Ovary (tissue), 7 donors: ENCODE measurements at regions not wholly inside any gene's neighbourhood (a gene's known extent, or its start where the extent isn't known, plus 50 kb on each side); places are given as distances from the start of the nearest gene placed in this dataset.

Source experiments
- DNase-seq, 5 donors: peaks; one replicate each; pipeline ENCODE4 v3.0.0-alpha.2; 2019 to 2020
- H3K27ac ChIP-seq, 2 donors: fragments of 200-600 bp; one replicate each; pipeline versions ENCODE4 v1.5.1 to v1.8.0; 2019 to 2022
- H3K27me3 ChIP-seq: fragments of 200-600 bp; one replicate; pipeline ENCODE4 v1.8.0; 2022
- H3K36me3 ChIP-seq: fragments of 200-600 bp; sonication (generic); one replicate; pipeline ENCODE4 v1.5.1; 2019
- H3K4me1 ChIP-seq: one replicate; pipeline ENCODE4 v1.8.1; 2013; ENCODE audit warnings: mild to moderate bottlenecking, moderate library complexity; ENCODE audit not compliant: insufficient read depth
- H3K4me3 ChIP-seq: fragments of 200-600 bp; sonication (generic); one replicate; pipeline ENCODE4 v1.5.1; 2017
- H3K9me3 ChIP-seq, 2 donors: fragments of 200-600 bp in 1 of 2; sonication (generic) in 1 of 2; one replicate each; pipeline versions ENCODE4 v1.5.1 to v1.8.1; 2013 to 2019; ENCODE audit warnings: mild to moderate bottlenecking in 1 of 2, moderate library complexity in 1 of 2
- EP300 ChIP-seq: sonication (generic); formaldehyde crosslinking; IDR thresholded peaks from one replicate; pipeline ENCODE4 v1.6.1; 2017; ENCODE audit warnings: antibody characterized with exemption
- POLR2A ChIP-seq: fragments of 450-650 bp; IDR thresholded peaks from one replicate; pipeline ENCODE4 v1.6.1; 2017; ENCODE audit warnings: antibody characterized with exemption, mild to moderate bottlenecking, moderate library complexity
- WGBS, 3 donors: extraction: QIAGEN DNeasy Blood & Tissue Kit in 1 of 3; methylation state at CpG; one replicate each; pipeline versions ENCODE4 v1.1.5 to v1.1.7; 2013 to 2017; 5-methylcytosine and 5-hydroxymethylcytosine counted together
- intact Hi-C, 4 donors: fragments of 100-400 bp; cut with DNase I; formaldehyde crosslinking; loops; one replicate each; pipeline versions ENCODE4 v1.11.0 to v1.15.1; 2022 to 2023
- TF ChIP-seq, protein P1 (sequence below), 3 donors: fragments of 450-650 bp in 2 of 3; fragments of 200-600 bp in 1 of 3; IDR thresholded peaks; one replicate each; pipeline versions ENCODE4 v1.5.1 to v1.8.0; 2016 to 2022; ENCODE audit warnings: antibody characterized with exemption in 3 of 3, mild to moderate bottlenecking in 1 of 3
- donor health status: DM: no; HTN: no; CAD: no; lungs with moderate emphysema.
- donor health status: DM: no; HTN: no; CAD: no.
- donor health status: Bipolar disorder and iron deficiency.
- donor health status: DM: no; HTN: no; CAD: no.
- donor health status: DM: yes; HTN: yes; CAD: no.

DNA sequence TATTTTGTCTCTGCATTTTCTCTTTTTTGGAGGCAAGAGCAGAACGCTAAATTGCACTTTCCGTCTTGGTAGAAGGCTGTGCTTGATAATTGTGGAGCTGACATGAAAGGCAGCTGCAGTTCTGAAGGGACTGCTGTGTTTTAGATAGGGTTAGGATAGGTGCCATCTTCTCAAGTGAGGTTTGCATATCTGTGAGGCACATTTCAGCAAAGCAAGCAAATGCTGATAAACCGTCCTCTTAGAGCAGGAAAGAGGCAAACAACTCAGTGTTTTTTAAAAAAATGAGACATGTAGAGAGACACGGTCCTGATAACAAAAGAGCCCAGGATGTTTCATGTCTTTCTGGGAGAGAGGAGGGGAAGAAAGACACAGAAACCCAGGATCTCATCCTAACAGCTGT, 217.7 kb downstream of the SOCS6 start:
- intact Hi-C loops: no loop called here
- TF ChIP-seq POLR2A (no peak), EP300 (no peak)
- TF ChIP-seq, protein P1, sequence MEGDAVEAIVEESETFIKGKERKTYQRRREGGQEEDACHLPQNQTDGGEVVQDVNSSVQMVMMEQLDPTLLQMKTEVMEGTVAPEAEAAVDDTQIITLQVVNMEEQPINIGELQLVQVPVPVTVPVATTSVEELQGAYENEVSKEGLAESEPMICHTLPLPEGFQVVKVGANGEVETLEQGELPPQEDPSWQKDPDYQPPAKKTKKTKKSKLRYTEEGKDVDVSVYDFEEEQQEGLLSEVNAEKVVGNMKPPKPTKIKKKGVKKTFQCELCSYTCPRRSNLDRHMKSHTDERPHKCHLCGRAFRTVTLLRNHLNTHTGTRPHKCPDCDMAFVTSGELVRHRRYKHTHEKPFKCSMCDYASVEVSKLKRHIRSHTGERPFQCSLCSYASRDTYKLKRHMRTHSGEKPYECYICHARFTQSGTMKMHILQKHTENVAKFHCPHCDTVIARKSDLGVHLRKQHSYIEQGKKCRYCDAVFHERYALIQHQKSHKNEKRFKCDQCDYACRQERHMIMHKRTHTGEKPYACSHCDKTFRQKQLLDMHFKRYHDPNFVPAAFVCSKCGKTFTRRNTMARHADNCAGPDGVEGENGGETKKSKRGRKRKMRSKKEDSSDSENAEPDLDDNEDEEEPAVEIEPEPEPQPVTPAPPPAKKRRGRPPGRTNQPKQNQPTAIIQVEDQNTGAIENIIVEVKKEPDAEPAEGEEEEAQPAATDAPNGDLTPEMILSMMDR (IDR thresholded peaks at IDR 0.05): no peak
- Histone ChIP-seq H3K4me1 (no peaks in the 10 kb centered on the region), H3K9me3 (no peaks in the 10 kb centered on the region), H3K4me3 (no peak overlapping the region), H3K36me3 (no peaks in the 10 kb centered on the region), H3K27ac (no peak overlapping the region), H3K27me3 (no peaks in the 10 kb centered on the region)
- 17 to 37% (median 21%) methylated on average over 4 of the region's 4 CpGs for WGBS, 3 donors
- DNase-seq: no peak

DNA sequence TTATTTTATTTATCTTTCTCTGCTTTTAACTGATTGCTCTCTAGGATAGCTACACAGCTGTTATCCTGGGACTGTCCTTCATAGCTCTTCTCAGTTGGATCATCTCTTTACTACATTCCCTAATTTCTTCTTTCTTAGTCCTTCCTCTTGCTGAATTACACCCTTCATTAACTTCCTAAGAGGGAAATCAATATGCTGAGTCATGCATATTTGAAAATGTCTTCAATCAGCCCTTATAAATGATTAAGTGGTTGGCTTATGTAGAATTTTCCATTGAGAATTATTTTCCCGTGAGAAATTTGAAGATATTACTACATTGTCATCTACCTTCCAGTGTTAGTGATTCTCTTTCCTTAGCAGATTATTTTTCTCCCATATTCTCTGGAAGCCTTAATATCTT, 214.2 kb downstream of the SOCS6 start:
- Histone ChIP-seq H3K27me3 (no peaks in the 10 kb centered on the region), H3K9me3 (no peaks in the 10 kb centered on the region), H3K36me3 (no peaks in the 10 kb centered on the region), H3K4me1 (no peaks in the 10 kb centered on the region), H3K27ac (no peak overlapping the region), H3K4me3 (no peak overlapping the region)
- no peak for DNase-seq
- TF ChIP-seq EP300: no peak
- TF ChIP-seq, protein P1 (IDR thresholded peaks at IDR 0.05): no peak
- TF ChIP-seq POLR2A: no peak
- 86 to 91% (median 86%) methylated on average over 1 of the region's 1 CpG for WGBS, 3 donors
- intact Hi-C loops: no loop called here

DNA sequence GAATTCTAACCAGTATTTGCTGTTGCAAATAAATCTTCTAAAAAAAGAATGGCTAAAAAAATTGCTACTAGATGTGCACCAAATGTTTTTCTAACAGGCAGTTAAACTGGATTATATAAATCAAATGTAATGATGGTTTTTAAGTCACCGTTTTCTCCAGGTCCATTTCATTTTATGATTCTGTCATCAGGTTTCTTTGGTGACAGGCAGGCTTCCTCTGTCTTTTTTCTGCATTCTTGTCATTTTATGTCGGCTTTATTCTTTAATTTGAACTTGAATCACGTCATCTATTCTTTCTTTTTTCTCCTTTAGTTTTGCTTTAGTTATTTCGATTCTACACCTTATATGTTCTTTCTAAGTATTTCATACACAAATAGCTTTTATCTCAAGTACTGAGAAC, 212.5 kb downstream of the SOCS6 start:
- intact Hi-C loops: no loop called here
- Histone ChIP-seq H3K27me3 (no peaks in the 10 kb centered on the region), H3K9me3 (no peaks in the 10 kb centered on the region), H3K4me1 (no peaks in the 10 kb centered on the region), H3K4me3 (no peak overlapping the region), H3K36me3 (no peaks in the 10 kb centered on the region), H3K27ac (no peak overlapping the region)
- TF ChIP-seq POLR2A (no peak), EP300 (no peak)
- TF ChIP-seq, protein P1 (IDR thresholded peaks at IDR 0.05): no peak
- WGBS, 3 donors: 52 to 57% (median 56%) methylated on average over 4 of the region's 4 CpGs
- DNase-seq: no peak

DNA sequence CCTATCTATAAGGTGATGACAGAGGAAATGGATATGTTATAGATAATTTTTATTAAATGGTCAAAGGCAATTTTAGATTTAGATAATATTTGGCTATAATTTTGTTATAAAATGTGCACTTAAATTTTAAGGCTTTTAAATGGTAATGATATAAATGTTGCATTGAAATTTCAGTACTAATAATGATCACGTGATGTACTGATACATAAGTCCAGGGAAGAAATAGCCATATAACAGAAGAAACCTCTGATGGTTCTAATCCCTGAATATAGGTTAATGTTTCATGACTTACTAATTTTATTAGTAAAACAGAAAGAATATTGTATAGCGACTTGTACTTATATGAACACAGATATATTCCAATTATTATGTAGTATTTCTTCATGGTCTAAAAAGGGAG, 211.9 kb downstream of the SOCS6 start:
- DNase-seq: no peak
- intact Hi-C loops: no loop called here
- no peaks in the 10 kb centered on the region for H3K27me3 ChIP-seq
- no peaks in the 10 kb centered on the region for H3K9me3 ChIP-seq
- no peaks in the 10 kb centered on the region for H3K36me3 ChIP-seq
- WGBS, 3 donors: 79 to 88% (median 82%) methylated on average over 2 of the region's 2 CpGs
- TF ChIP-seq EP300 (no peak), POLR2A (no peak)
- TF ChIP-seq, protein P1 (IDR thresholded peaks at IDR 0.05): no peak
- no peak overlapping the region for H3K27ac ChIP-seq
- H3K4me3 ChIP-seq: no peak overlapping the region
- H3K4me1 ChIP-seq: no peaks in the 10 kb centered on the region
